GM18868 (cell line): ENCODE measurements at regions not wholly inside any gene's neighbourhood (a gene's known extent, or its start where the extent isn't known, plus 50 kb on each side); places are given as distances from the start of the nearest gene placed in this dataset.

Experiments used
- ATAC-seq: cut with Tn5 transposase; IDR thresholded peaks from one replicate; pipeline ENCODE4 v1.9.1; 2021; ENCODE audit warnings: mild to moderate bottlenecking, moderate library complexity; ENCODE audit not compliant: unreplicated experiment

DNA sequence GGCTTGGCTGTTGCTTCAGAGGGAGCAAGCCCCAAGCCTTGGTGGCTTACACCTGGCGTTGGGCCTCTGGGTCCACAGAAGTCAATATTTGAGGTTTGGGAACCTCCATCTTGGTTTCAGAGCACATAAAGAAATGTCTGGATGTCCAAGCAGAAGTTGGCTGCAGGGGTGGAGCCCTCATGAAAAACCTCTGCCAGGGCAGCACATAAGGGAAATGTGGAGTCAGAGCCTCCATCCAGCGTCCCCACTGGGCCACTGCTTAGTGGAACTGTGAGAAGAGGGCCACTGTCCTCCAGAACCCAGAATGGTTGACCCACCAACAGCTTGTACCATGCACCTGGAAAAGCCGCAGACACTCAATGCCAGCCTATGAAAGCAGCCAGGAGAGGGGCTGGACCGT, 573.5 kb upstream of the ZWINT start:
- ATAC-seq: no peak

DNA sequence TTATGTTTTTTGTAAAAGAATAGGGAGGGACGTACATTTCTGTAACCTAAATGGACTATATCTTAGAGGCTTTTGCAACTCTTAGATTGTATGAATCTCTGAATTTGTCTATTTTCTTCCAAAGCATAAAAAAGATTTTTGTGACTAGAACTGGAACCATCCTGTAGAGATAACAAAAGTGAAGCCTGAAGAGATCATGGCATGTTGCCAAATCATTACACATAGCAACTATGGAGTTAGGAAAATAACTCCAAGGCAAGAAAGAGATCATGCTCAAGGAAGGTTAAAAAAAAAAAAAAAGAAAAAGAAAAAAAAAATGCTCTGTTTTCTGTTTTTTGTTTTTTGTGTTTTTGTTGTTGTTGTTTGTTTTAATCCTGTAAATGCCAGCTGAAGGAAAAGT, 567.7 kb upstream of the ZWINT start:
- no peak for ATAC-seq

DNA sequence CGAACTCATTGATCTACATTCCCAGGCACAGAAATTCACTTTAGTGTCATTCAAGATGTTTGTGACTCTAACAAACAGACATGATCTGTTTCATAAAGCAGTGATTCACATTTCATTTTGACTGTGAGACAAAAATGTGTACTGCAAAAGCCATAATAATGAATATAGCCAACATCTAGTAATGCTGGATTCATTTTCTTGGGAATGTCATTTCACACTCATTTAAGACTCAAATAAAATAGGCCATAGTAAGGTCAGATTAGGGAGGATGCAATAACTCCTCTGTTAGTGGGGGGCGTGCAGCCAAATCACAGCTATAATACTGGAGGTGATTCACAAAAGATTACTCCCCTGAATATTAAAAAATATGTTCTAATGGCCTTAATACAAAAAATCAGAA, 566.6 kb upstream of the ZWINT start:
- ATAC-seq: no peak

- ATAC-seq: no peak
Measured at GRCh38 chr10:56920601-56921261, 559.7 kb upstream of the ZWINT start.

- ATAC-seq: no peak
Measured at GRCh38 chr10:56912043-56912442, 551.0 kb upstream of the ZWINT start.

DNA sequence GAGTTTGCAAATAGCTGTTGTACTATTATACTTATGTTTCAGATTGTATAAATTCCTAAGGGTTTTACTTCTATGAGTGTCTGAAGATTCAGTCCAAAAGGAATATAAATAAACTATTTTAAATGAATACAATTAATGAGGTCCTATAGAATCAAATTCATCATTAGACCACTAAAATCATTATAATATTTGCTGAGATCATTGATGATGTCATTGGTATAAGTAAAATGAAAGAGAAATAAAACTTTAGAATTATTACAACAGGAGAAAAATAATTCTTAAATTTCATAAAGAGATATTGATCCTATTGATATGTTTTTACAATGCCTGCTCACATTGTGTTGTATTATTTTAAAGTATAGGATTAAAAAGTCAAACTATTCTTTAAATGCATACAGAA, 544.0 kb upstream of the ZWINT start:
- ATAC-seq: no peak

DNA sequence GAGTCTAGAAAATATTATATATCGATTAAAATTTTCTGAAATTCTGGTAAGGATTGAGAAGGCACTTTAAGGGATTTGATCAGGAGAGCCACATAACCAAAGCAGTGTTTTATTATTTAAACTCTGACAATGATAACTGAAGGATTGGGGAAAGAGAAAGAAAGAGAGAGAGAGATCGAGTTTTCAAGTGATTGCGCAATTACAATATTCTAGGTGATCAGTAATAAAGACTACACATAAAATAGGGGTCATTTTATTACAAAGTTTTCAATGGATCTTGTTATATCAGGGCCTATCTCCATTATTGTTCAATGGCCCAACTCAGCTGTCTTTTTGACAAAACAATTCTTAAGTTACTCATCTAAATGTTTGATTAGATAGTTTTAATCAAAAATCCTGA, 541.5 kb upstream of the ZWINT start:
- no peak for ATAC-seq

DNA sequence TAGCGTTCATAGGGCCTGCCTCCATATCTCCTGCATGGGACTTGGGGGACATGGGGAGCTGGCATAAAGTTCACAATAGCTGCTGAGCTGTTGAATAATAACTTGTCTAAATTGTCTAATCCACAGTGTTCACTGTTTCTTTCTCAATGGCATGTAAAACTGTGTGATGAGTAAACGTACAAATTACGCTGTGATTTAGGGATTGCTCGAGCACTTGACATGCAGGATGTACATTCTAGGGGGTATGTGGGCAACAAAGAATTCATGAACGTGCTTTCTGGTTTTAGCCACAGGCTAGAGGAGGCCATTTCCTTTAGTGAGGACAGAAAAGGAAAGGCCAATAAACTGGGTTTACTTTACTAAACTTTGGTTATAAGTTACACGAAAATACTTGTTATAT, 534.2 kb upstream of the ZWINT start:
- no peak for ATAC-seq

GRCh38 chr10:56881218-56881617, 520.2 kb upstream of the ZWINT start:
- no peak for ATAC-seq

- ATAC-seq: no peak
Measured at GRCh38 chr10:56880606-56881005, 519.5 kb upstream of the ZWINT start.

- ATAC-seq: no peak
Measured at GRCh38 chr10:56874950-56875349, 513.9 kb upstream of the ZWINT start.

- ATAC-seq: no peak
Measured at GRCh38 chr10:56871160-56871668, 510.2 kb upstream of the ZWINT start.

GRCh38 chr10:56867236-56867635, 506.2 kb upstream of the ZWINT start:
- no peak for ATAC-seq

- ATAC-seq: no peak
Measured at GRCh38 chr10:56856569-56856968, 495.5 kb upstream of the ZWINT start.

GRCh38 chr10:56844978-56845529, 484.0 kb upstream of the ZWINT start:
- no peak for ATAC-seq

GRCh38 chr10:56836659-56837058, 475.6 kb upstream of the ZWINT start:
- peak; percentile 92 for ATAC-seq

DNA sequence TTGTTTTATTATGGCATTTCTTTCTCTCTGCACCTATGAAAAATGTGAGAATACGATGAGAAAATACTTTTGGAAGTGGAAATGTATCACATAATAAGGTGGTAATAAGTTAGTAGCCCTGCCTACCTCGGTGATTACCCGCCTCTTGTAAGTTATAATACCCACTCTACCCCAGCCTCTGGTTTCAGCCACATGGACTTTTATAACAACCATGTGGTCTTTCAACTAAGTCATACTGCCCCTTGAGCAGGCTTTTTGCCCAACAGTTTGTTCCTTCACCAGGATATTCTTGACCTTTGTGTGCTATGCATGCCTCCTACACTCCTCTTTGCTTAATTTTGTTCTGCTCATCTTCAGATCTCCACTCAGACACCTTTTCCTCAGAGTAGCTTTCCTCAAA, 470.6 kb upstream of the ZWINT start:
- ATAC-seq: no peak

DNA sequence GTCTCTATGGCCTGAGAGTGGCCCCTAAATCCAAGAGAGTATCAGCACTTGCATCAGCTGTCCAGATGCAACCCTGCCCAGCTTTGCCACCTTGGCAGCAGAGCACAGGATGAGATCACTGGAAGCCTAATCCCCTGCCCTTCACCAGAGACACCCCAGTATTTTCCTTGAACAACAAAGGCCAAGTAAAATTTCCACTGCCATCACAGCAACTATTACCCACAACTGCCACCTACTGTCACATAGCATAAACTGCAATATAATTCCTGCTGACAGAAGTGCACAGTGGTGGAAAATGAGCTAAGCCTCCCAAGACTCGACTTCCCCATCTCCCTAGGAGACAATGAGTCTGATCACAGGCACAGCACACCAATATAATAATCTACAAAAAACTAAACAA, 462.8 kb upstream of the ZWINT start:
- ATAC-seq: peak; percentile 91

- no peak for ATAC-seq
Measured at GRCh38 chr10:56805022-56805421, 444.0 kb upstream of the ZWINT start.

- no peak for ATAC-seq
Measured at GRCh38 chr10:56785292-56785691, 424.2 kb upstream of the ZWINT start.

GRCh38 chr10:56782503-56782902, 421.4 kb upstream of the ZWINT start:
- ATAC-seq: no peak

DNA sequence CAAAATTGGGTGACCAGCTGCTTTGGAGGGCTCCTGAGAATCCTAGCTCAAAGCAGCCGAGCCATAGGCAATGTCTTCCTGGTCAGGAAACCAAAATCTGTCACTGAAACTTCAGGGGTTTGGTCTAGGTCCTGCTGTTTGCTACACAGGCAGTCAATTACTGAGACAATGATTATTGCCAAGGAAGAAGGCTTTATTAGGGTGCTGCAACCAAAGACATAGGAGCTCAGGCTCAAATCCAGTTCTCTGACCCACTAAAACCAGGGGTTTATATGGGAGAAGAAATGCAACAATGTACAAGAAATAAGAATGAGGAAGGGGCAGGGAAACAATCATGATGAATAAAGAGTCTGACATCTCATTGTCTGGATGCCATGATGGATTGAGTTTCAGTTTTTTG, 410.3 kb upstream of the ZWINT start:
- no peak for ATAC-seq

- ATAC-seq: no peak
Measured at GRCh38 chr10:56763090-56763489, 402.0 kb upstream of the ZWINT start.
